HTERT RPE-1 (cell line): ENCODE measurements at regions not wholly inside any gene's neighbourhood (a gene's known extent, or its start where the extent isn't known, plus 50 kb on each side); places are given as distances from the start of the nearest gene placed in this dataset.

Experiments
- in situ Hi-C: fragments of 300-500 bp; cut with MboI; formaldehyde crosslinking; loops from 4 replicates; pipeline ENCODE4 v1.14.3; 2020; ENCODE audit warnings: low sequenced_read_pairs

DNA sequence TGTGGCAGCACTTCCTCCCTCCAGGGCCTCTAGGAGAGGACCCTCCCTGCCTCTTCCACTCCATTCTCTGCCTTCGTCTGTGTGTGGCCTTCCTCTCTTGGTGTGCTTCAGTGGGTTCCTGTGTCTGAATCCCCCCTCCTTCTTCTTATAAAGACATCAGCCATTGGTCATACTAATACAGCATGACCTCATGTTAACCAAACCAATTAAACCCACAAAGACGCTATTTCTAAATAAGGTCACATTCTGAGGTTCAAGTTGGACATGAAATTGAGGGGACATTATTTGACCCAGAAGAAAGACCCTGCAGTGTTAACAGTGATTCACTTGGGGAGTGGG, 398.6 kb downstream of the SHANK2 start:
- in situ Hi-C loops = no loop called here

- in situ Hi-C loops = no loop called here
Observed at GRCh38 chr11:70854201-70854600, 398.2 kb downstream of the SHANK2 start.

- in situ Hi-C loops = no loop called here
Observed at GRCh38 chr11:70854901-70855556, 397.3 kb downstream of the SHANK2 start.

- in situ Hi-C loops = no loop called here
Observed at GRCh38 chr11:70857894-70858293, 394.5 kb downstream of the SHANK2 start.

- in situ Hi-C loops = no loop called here
Observed at GRCh38 chr11:70859180-70859579, 393.2 kb downstream of the SHANK2 start.

- in situ Hi-C loops = no loop called here
Observed at GRCh38 chr11:70860888-70861287, 391.5 kb downstream of the SHANK2 start.

DNA sequence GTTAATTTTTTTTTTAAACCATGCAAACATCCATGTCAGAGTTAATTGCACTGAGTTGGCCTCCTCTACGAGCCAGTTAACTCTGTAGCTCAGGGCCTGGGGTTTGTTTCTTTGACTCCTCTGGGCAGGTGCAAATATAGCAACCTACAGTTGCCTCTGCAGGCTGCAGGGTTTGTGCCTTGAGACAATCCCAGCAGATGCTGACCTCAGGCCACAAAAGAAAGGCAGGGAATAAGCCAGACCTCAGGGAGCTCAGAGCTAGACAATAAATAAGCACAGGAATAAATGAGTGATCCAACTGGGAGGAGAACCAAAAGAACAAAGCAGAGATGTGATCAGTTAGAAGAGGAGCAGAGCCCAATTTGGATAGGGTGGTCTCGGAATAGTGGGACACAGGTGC, 390.8 kb downstream of the SHANK2 start:
- in situ Hi-C loops = no loop called here

DNA sequence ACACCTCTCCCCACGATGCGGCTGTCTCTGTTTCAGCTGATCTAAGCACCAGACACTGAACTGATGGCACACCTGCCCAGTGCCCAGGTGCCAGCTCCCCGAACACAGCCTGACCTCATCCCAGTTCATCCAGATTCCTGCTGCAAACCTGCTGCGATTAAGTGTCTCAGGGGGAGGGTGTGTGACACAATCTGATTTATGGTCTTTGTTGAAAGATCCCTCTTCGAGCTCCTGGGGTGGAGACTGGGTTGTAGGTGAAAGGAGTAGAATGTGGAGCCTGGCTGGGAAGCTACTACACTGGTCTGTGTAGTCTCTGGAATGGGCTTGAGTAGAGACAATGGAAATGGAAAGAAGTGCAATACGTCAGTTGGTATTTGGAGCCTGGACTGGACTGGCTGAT, 390.3 kb downstream of the SHANK2 start:
- in situ Hi-C loops = no loop called here

GRCh38 chr11:70863186-70863585, 389.2 kb downstream of the SHANK2 start:
- in situ Hi-C loops = no loop called here

DNA sequence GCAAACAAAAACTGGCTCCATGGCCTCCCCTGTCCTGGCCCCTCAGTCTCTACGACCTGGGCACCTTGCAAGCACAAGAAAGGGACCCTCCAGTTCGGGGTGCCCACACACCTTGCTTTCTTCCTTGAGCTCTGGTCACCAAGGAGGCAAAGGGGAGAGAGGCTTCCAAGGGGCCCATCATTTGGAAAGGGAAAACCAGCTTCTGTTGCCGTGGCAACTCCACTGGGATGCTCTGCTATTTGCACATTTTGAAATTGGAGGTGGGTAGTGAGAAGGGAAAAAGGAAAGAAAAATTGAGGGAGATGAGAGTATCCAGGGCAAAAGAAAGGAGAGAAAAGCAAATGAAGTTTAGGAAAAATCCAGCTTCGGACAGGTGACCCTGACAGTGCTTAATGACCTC, 388.4 kb downstream of the SHANK2 start:
- in situ Hi-C loops = no loop called here

DNA sequence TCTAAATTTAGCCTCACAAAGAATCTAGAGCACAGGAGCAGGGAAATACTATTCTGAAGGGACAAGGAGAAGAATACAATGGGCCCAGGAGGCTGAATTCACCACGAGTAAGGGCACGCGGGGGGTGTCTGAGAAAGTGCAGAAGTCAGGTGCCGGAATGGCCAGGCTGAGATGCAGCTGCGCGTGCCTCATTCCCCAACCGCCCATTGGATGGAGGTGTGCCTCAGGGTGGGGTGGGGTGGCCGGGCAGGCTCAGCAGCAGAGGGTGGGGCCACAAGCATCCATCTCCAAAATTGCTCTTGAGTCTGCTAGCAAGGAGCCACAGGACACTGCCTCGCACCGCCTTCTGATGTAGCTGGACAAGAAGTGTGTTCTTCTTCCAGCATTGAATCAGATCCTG, 387.0 kb downstream of the SHANK2 start:
- in situ Hi-C loops = no loop called here

DNA sequence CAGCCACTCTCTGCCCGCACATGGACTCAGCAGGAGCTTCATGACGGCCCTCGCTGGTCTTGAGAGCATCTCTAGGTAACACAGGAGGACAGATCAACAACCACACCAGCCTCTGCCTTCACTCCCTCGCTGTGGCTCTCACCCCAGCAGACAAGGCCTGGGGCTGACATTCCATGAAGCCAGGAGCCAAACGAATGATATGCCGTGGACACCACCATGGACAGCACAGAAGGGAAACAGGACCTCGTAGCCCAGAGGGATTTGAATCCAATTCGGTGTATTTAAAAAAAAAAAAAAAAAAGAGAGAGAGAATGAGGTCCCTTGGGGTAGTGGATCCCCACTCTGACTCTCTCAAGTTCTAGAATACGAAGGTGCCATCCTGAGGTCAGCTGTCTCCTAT, 385.5 kb downstream of the SHANK2 start:
- in situ Hi-C loops = no loop called here

- in situ Hi-C loops = no loop called here
Observed at GRCh38 chr11:70867281-70868047, 384.9 kb downstream of the SHANK2 start.

DNA sequence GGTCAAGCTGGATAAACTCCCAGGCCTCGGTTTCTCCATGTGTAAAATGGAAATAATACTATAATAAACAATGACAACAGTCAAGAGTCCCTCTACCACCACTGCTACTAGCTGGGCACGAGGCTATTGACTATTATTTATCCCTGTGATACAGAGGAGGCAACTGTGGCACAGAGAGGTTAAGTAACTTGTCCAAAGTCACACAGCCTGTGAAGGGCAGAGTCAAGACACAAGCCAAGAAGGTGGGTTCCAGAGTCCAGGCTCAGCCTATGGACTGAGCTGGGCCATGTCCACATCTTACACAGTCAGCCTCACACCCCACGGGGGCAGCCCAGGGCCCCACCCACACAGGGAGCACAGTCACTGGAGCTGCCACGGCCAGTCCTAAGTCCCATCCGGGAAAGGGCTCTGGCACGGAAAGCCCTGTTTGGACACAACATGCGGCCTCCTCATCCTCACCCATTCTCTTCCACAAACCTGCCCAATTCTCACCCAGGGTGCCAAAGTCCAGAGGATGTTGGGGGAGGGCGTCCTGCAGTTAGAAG, 384.0 kb downstream of the SHANK2 start:
- in situ Hi-C loops = no loop called here

- in situ Hi-C loops = no loop called here
Observed at GRCh38 chr11:70869054-70869453, 383.3 kb downstream of the SHANK2 start.

DNA sequence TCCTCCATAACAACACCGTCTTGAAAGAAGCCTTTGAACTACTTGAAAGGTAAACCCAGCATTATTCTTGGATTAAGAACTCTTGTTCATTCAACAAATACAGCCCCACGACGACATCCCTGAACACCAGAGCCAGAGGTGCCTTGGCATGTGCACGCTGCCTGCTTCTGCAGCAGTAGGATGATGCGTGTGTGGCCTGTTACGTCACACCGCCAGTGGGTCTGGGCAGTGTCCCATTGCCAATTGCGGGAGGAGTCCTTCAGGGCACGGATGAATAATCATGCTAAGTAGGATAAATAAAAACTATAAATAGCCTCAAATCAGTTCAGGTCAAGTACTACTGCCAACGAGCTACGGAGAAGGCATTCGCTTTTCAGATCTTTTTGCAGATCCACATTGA, 380.5 kb downstream of the SHANK2 start:
- in situ Hi-C loops = no loop called here

DNA sequence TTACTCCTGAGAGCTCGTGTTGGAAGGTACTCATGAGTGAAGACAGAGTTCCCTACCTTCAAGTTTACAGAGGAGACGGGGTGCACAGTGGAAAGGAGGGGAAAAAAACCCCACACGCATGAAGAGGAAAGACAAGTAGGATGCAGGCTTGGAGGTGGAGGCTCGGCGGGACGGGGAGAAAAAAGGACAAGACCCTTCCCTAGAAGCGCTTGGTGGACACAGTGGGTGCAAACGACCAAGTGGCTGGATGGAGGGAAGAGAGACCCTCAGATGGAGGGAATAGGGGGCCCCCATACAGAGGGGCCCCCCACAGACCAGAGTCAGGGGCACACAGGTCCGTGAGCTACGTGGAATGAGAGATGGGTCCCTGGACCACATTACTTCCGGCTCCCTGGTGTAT, 380.1 kb downstream of the SHANK2 start:
- in situ Hi-C loops = no loop called here

GRCh38 chr11:70872955-70873735, 379.2 kb downstream of the SHANK2 start:
- in situ Hi-C loops = no loop called here

DNA sequence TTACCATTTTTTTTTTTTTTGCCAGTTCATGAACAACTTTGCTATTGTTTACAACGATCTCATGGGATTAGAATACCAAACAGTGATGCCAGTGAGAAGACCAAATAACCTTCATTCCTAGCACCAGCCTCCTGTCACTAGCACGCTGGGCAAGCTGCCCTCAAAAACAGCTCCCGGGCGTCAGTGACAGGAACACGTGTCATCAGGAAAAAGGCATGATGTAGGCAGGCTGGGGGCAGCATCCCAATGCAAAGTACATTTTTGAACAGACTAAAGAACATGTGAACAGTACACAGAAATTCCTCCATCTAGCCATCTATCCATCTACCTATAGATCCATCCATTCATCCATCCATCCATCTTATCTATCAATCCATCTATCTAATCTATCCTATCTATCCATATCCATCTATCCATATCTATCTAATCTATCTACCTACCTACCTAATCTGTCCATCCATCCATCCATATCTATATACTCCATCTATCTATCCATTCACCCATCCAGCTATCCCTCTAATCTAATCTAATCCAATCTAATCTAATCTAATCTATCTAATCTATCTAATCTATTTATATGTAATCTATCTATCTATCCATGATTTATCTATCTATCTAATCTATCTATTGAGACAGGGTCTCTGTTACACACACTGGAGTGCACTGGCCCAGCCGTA, 378.5 kb downstream of the SHANK2 start:
- in situ Hi-C loops = no loop called here

GRCh38 chr11:70876685-70877084, 375.7 kb downstream of the SHANK2 start:
- in situ Hi-C loops = no loop called here

GRCh38 chr11:70877151-70877550, 375.2 kb downstream of the SHANK2 start:
- in situ Hi-C loops = no loop called here
